H9 (cell line): ENCODE measurements at regions not wholly inside any gene's neighbourhood (a gene's known extent, or its start where the extent isn't known, plus 50 kb on each side); places are given as distances from the start of the nearest gene placed in this dataset.

Source experiments
- DNase-seq: peaks from one replicate; pipeline ENCODE4 v3.0.0-alpha.2; 2017
- H2AFZ ChIP-seq: one replicate; pipeline ENCODE4 v1.6.1; 2013; ENCODE audit warnings: mild to moderate bottlenecking, low read length, control low read depth, moderate library complexity
- H2AK5ac ChIP-seq: 2 replicates; pipeline ENCODE4 v1.6.1; 2013; ENCODE audit warnings: low read length, control low read depth, mixed read lengths; ENCODE audit not compliant: insufficient read length
- H2BK120ac ChIP-seq: one replicate; pipeline ENCODE4 v1.6.1; 2013; ENCODE audit warnings: low read depth, mild to moderate bottlenecking, low read length, control low read depth, inconsistent platforms; ENCODE audit not compliant: poor library complexity, severe bottlenecking
- H2BK12ac ChIP-seq: 2 replicates; pipeline ENCODE4 v1.6.1; 2013; ENCODE audit warnings: low read length, control low read depth, mixed read lengths, low read depth; ENCODE audit not compliant: insufficient read length
- H2BK15ac ChIP-seq: 2 replicates; pipeline ENCODE4 v1.6.1; 2013; ENCODE audit warnings: low read depth, low read length, control low read depth
- H2BK20ac ChIP-seq: one replicate; pipeline ENCODE4 v1.6.1; 2013; ENCODE audit warnings: low read depth, mild to moderate bottlenecking, low read length, control low read depth, inconsistent platforms; ENCODE audit not compliant: poor library complexity, severe bottlenecking
- H2BK5ac ChIP-seq: 2 replicates; pipeline ENCODE4 v1.6.1; 2013; ENCODE audit warnings: low read length, control low read depth, mixed read lengths; ENCODE audit not compliant: insufficient read length
- H3K14ac ChIP-seq: 2 replicates; pipeline ENCODE4 v1.6.1; 2013; ENCODE audit warnings: low read length, control low read depth; ENCODE audit not compliant: insufficient read depth
- H3K18ac ChIP-seq: 2 replicates; pipeline ENCODE4 v1.6.1; 2013; ENCODE audit warnings: low read depth, mild to moderate bottlenecking, mixed read lengths, low read length, control low read depth; ENCODE audit not compliant: insufficient read length
- H3K23ac ChIP-seq: 2 replicates; pipeline ENCODE4 v1.6.1; 2013; ENCODE audit warnings: low read length, control low read depth, mixed read lengths, low read depth; ENCODE audit not compliant: insufficient read length
- H3K23me2 ChIP-seq: 2 replicates; pipeline ENCODE4 v1.6.1; 2013; ENCODE audit warnings: low read depth, mild to moderate bottlenecking, mixed read lengths, low read length, control low read depth; ENCODE audit not compliant: insufficient read length, poor library complexity, severe bottlenecking
- H3K27ac ChIP-seq: 2 replicates; pipeline ENCODE4 v1.5.1; 2013; ENCODE audit warnings: low read length, control low read depth, mixed read lengths, low read depth; ENCODE audit not compliant: insufficient read length
- H3K27me3 ChIP-seq: 2 replicates; pipeline ENCODE4 v1.6.1; 2013; ENCODE audit warnings: low read length, control low read depth, inconsistent platforms; ENCODE audit not compliant: insufficient read depth
- H3K4ac ChIP-seq: 2 replicates; pipeline ENCODE4 v1.6.1; 2013; ENCODE audit warnings: low read depth, mild to moderate bottlenecking, control low read depth, inconsistent platforms, low read length, moderate library complexity
- H3K4me1 ChIP-seq: 2 replicates; pipeline ENCODE4 v1.6.1; 2013; ENCODE audit warnings: low read length, control low read depth, inconsistent platforms; ENCODE audit not compliant: insufficient read depth
- H3K4me2 ChIP-seq: 2 replicates; pipeline ENCODE4 v1.6.1; 2013; ENCODE audit warnings: low read length, control low read depth, mixed read lengths; ENCODE audit not compliant: insufficient read length, insufficient read depth
- H3K56ac ChIP-seq: 2 replicates; pipeline ENCODE4 v1.6.1; 2013; ENCODE audit warnings: low read depth, mild to moderate bottlenecking, mixed read lengths, low read length, control low read depth; ENCODE audit not compliant: insufficient read length
- H3K79me1 ChIP-seq: 2 replicates; pipeline ENCODE4 v1.6.1; 2013; ENCODE audit warnings: low read depth, mild to moderate bottlenecking, moderate library complexity, low read length, control low read depth, inconsistent platforms; ENCODE audit not compliant: insufficient read depth, poor library complexity, severe bottlenecking
- H3K79me2 ChIP-seq: 2 replicates; pipeline ENCODE4 v1.6.1; 2013; ENCODE audit warnings: low read length, control low read depth, inconsistent platforms; ENCODE audit not compliant: insufficient read depth
- H3K9ac ChIP-seq: 2 replicates; pipeline ENCODE4 v1.6.1; 2013; ENCODE audit warnings: low read length, control low read depth, mixed read lengths; ENCODE audit not compliant: insufficient read length; ENCODE audit errors: extremely low read depth
- H3K9me3 ChIP-seq: one replicate; pipeline ENCODE4 v1.6.1; 2013; ENCODE audit warnings: low read depth, low read length, inconsistent platforms; ENCODE audit not compliant: control insufficient read depth
- H3T11ph ChIP-seq: one replicate; pipeline ENCODE4 v1.6.1; 2013; ENCODE audit warnings: mild to moderate bottlenecking, low read length, control low read depth, inconsistent platforms
- H4K20me1 ChIP-seq: one replicate; pipeline ENCODE4 v1.6.1; 2013; ENCODE audit not compliant: control insufficient read depth, insufficient read length, insufficient read depth
- H4K5ac ChIP-seq: 2 replicates; pipeline ENCODE4 v1.6.1; 2013; ENCODE audit warnings: low read depth, mild to moderate bottlenecking, mixed read lengths, low read length, control low read depth; ENCODE audit not compliant: insufficient read length
- H4K8ac ChIP-seq: replicated peaks from 2 replicates; pipeline ENCODE4 v1.6.1; 2013; ENCODE audit warnings: low read length, control low read depth, mixed read lengths, low read depth; ENCODE audit not compliant: insufficient read length
- H4K91ac ChIP-seq: 2 replicates; pipeline ENCODE4 v1.6.1; 2013; ENCODE audit warnings: low read depth, mild to moderate bottlenecking, moderate library complexity, mixed read lengths, low read length, control low read depth; ENCODE audit not compliant: insufficient read length
- H3K27ac Mint-ChIP-seq, 3 experiments: 2 replicates in 2 of 3; 3 replicates in 1 of 3; pipeline ENCODE4 v1.8.0; 2020 to 2021; ENCODE audit warnings: mixed read lengths in 3 of 3, mild to moderate bottlenecking in 1 of 3, moderate library complexity in 1 of 3
- H3K27me3 Mint-ChIP-seq: 2 replicates; pipeline ENCODE4 v1.8.0; 2021; ENCODE audit warnings: low read depth, mild to moderate bottlenecking, moderate library complexity, mixed read lengths
- H3K36me3 Mint-ChIP-seq, 3 experiments: 2 replicates in 2 of 3; 3 replicates in 1 of 3; pipeline ENCODE4 v1.8.0; 2020 to 2021; ENCODE audit warnings: low read depth in 3 of 3, mixed read lengths in 3 of 3; ENCODE audit not compliant: insufficient read depth in 1 of 3
- H3K4me1 Mint-ChIP-seq, 2 experiments: 2 replicates each; pipeline ENCODE4 v1.8.0; 2020; ENCODE audit warnings: mixed read lengths in 2 of 2
- H3K4me3 Mint-ChIP-seq, 2 experiments: 2 replicates in 1 of 2; 3 replicates in 1 of 2; pipeline ENCODE4 v1.8.0; 2020 to 2021; ENCODE audit warnings: mild to moderate bottlenecking in 2 of 2, mixed read lengths in 2 of 2, moderate library complexity in 1 of 2
- H3K9me3 Mint-ChIP-seq, 2 experiments: 2 replicates in 1 of 2; 3 replicates in 1 of 2; pipeline ENCODE4 v1.8.0; 2020; ENCODE audit warnings: mild to moderate bottlenecking in 2 of 2, mixed read lengths in 2 of 2, moderate library complexity in 1 of 2
- WGBS: extraction: QIAGEN DNeasy Blood & Tissue Kit; methylation state at CpG from one replicate; pipeline ENCODE4 v1.1.7; 2013; ENCODE audit warnings: missing lambda C conversion rate, low lambda C conversion rate, mixed read lengths; ENCODE audit not compliant: insufficient read length; ENCODE audit errors: extremely low coverage; 5-methylcytosine and 5-hydroxymethylcytosine counted together
- TF ChIP-seq, protein P1 (sequence below): fragments of 200-600 bp; sonication (generic); conservative IDR thresholded peaks from 3 replicates; pipeline ENCODE4 v1.8.0; 2021; ENCODE audit warnings: antibody characterized with exemption, mild to moderate bottlenecking

DNA sequence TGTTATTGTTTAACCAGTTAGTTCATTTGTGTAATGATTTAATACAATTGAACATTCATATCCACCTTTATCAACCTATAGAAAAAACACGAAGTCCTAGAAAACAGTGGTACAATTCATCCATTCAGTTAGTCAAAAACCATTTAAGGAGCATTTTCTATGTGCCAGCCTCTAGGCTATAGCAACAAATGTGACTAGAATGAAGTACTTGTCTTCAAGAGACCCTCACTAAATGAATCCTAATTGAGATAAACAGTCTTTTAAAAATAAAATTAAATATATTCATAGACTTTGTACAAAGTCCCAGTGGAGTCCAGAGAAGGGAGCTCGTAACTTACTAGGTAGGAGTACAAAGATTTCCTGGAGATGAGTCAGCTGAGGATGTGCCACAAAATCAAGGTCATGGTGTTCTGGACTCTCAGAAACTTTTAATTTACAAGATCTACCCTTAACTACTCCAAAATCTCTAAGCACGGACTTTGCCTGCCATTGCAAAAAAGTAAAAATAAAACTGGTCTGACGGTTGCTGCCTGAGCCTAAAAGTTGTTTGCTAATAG, 430.7 kb upstream of the DCN start:
- H3T11ph ChIP-seq, result no peak overlapping the region
- no peak for DNase-seq
- no peak overlapping the region for H3K4ac ChIP-seq
- H4K5ac ChIP-seq, result no peak overlapping the region
- no peak overlapping the region for H2AFZ ChIP-seq
- no peak overlapping the region for H3K27ac ChIP-seq
- H3K18ac ChIP-seq, result no peak overlapping the region
- whole genome bisulfite sequencing, result no CpG with 5 or more reads among the region's 4 CpGs
- H3K4me1 ChIP-seq, result no peaks in the 10 kb centered on the region
- H3K4me2 ChIP-seq, result no peak overlapping the region
- Mint-ChIP-seq H3K4me3 (no peak overlapping the region), H3K36me3 (no peaks in the 10 kb centered on the region), H3K27ac (no peak overlapping the region), H3K4me1 (peaks cover 0 to 3% of the 10 kb centered on the region in 2 experiments; a peak in 1 of 4 replicates), H3K9me3 (no peaks in the 10 kb centered on the region), H3K27me3 (no peaks in the 10 kb centered on the region)
- H3K14ac ChIP-seq, result no peak overlapping the region
- H4K20me1 ChIP-seq, result no peaks in the 10 kb centered on the region
- no peaks in the 10 kb centered on the region for H3K9me3 ChIP-seq
- H2BK12ac ChIP-seq, result no peak overlapping the region
- H4K8ac ChIP-seq, result no peak overlapping the region
- H3K23ac ChIP-seq, result no peak overlapping the region
- H3K27me3 ChIP-seq, result no peaks in the 10 kb centered on the region
- H2BK15ac ChIP-seq, result no peak overlapping the region
- H3K79me2 ChIP-seq, result no peaks in the 10 kb centered on the region
- no peak overlapping the region for H2AK5ac ChIP-seq
- no peaks in the 10 kb centered on the region for H3K79me1 ChIP-seq
- H2BK20ac ChIP-seq, result no peak overlapping the region
- no peak overlapping the region for H3K56ac ChIP-seq
- TF ChIP-seq, protein P1, sequence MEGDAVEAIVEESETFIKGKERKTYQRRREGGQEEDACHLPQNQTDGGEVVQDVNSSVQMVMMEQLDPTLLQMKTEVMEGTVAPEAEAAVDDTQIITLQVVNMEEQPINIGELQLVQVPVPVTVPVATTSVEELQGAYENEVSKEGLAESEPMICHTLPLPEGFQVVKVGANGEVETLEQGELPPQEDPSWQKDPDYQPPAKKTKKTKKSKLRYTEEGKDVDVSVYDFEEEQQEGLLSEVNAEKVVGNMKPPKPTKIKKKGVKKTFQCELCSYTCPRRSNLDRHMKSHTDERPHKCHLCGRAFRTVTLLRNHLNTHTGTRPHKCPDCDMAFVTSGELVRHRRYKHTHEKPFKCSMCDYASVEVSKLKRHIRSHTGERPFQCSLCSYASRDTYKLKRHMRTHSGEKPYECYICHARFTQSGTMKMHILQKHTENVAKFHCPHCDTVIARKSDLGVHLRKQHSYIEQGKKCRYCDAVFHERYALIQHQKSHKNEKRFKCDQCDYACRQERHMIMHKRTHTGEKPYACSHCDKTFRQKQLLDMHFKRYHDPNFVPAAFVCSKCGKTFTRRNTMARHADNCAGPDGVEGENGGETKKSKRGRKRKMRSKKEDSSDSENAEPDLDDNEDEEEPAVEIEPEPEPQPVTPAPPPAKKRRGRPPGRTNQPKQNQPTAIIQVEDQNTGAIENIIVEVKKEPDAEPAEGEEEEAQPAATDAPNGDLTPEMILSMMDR, result no peak
- H2BK120ac ChIP-seq, result no peak overlapping the region
- H4K91ac ChIP-seq, result no peak overlapping the region
- no peak overlapping the region for H2BK5ac ChIP-seq
- H3K9ac ChIP-seq, result no peak overlapping the region
- H3K23me2 ChIP-seq, result no peaks in the 10 kb centered on the region
